ENCODE measurements at regions not wholly inside any gene's neighbourhood (a gene's known extent, or its start where the extent isn't known, plus 50 kb on each side); places are given as distances from the start of the nearest gene placed in this dataset.
"Not testable (repeated sequence)": the region's sequence is repeated elsewhere in the genome, so short reads cannot be mapped to it uniquely, and the experiment has no call there.

DNA sequence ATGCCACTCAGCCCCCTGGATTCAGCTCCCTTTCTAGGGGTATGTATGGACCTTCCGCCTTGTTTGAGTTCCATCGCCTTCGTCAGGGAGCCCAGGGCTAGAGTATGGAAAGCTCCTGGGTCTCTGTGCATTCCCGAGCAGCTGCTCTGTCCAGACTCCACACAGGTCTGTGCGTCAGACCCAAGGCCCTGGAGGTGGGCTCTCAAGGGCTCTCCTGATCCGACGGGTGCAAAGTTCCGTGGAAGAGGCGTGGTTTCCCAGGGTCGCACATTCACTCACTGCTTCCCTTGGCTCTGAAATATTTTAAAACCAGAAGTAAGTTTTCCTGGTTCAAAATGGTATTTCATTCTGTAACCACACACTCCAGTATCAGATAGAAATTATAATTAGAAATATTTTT is 863.2 kb downstream of the TRIML1 start:
- TF ChIP-seq, protein P1, sequence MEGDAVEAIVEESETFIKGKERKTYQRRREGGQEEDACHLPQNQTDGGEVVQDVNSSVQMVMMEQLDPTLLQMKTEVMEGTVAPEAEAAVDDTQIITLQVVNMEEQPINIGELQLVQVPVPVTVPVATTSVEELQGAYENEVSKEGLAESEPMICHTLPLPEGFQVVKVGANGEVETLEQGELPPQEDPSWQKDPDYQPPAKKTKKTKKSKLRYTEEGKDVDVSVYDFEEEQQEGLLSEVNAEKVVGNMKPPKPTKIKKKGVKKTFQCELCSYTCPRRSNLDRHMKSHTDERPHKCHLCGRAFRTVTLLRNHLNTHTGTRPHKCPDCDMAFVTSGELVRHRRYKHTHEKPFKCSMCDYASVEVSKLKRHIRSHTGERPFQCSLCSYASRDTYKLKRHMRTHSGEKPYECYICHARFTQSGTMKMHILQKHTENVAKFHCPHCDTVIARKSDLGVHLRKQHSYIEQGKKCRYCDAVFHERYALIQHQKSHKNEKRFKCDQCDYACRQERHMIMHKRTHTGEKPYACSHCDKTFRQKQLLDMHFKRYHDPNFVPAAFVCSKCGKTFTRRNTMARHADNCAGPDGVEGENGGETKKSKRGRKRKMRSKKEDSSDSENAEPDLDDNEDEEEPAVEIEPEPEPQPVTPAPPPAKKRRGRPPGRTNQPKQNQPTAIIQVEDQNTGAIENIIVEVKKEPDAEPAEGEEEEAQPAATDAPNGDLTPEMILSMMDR (IDR thresholded peaks at IDR 0.05; ENCODE audit: unreplicated experiment in 3 of 3): no peak
- Mint-ChIP-seq H3K27me3 (ENCODE audit: low read depth) (no peaks in the 10 kb centered on the region), H3K36me3 (ENCODE audit: low read depth) (no peaks in the 10 kb centered on the region), H3K4me3 (no peak overlapping the region), H3K9me3 (peaks cover 12% of the 10 kb centered on the region), H3K27ac (no peak overlapping the region), H3K4me1 (no peaks in the 10 kb centered on the region)

DNA sequence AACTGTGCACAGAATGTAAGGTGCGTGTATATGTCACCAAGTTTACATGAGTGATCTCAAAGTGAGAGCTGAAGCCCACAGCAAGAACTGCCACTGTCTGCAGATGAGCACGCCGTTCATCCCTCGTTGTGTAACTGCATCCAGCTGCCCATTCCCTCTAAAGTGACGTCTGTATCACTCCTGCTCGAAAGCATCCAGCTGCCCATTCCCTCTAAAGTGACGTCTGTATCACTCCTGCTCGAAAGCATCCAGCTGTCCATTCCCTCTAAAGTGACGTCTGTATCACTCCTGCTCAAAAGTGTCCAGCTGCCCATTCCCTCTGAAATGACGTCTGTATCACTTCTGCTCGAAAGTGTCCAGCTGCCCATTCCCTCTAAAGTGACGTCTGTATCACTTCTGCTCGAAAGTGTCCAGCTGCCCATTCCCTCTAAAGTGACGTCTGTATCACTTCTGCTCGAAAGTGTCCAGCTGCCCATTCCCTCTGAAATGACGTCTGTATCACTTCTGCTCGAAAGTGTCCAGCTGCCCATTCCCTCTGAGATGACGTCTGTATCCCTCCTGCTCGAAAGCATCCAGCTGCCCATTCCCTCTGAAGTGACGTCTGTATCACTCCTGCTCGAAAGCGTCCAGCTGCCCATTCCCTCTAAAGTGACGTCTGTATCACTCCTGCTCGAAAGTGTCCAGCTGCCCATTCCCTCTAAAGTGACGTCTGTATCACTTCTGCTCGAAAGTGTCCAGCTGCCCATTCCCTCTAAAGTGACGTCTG is 871.4 kb downstream of the TRIML1 start:
- H3K27me3 Mint-ChIP-seq (ENCODE audit: low read depth); H3K36me3 Mint-ChIP-seq (ENCODE audit: low read depth); H3K4me3 Mint-ChIP-seq; H3K4me1 Mint-ChIP-seq: not testable (repeated sequence)
- peak overlapping the region in 2 of 3 experiments; percentile 6 to 60 for H3K27ac Mint-ChIP-seq
- H3K9me3 Mint-ChIP-seq: peaks cover 18% of the 10 kb centered on the region

DNA sequence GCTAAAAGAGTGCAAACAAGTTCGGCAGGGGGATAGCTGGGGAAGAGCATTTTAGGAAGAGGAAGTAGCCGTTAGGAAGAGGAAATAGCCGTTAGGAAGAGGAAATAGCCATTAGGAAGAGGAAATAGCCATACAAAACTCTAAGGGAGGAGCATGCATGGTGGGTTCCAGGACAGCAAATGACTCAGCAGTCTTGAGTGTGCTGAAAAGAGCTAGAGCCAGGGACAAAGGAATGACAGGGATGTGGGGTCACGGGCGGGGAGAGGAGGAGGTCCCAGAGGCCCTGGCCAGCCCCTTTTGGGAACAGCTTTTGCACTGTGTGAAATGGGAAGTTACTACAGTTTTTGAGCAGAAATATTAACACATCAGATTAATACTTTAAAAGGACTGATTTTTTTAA is 882.6 kb downstream of the TRIML1 start:
- Mint-ChIP-seq H3K4me1 (peaks cover 15% of the 10 kb centered on the region), H3K4me3 (no peak overlapping the region), H3K36me3 (ENCODE audit: low read depth) (no peaks in the 10 kb centered on the region), H3K27me3 (ENCODE audit: low read depth) (peaks cover 3% of the 10 kb centered on the region), H3K27ac (peak overlapping the region; percentile 50 to 70 (median 69)), H3K9me3 (no peaks in the 10 kb centered on the region)
- TF ChIP-seq, protein P1 (IDR thresholded peaks at IDR 0.05; ENCODE audit: unreplicated experiment in 3 of 3): no peak

DNA sequence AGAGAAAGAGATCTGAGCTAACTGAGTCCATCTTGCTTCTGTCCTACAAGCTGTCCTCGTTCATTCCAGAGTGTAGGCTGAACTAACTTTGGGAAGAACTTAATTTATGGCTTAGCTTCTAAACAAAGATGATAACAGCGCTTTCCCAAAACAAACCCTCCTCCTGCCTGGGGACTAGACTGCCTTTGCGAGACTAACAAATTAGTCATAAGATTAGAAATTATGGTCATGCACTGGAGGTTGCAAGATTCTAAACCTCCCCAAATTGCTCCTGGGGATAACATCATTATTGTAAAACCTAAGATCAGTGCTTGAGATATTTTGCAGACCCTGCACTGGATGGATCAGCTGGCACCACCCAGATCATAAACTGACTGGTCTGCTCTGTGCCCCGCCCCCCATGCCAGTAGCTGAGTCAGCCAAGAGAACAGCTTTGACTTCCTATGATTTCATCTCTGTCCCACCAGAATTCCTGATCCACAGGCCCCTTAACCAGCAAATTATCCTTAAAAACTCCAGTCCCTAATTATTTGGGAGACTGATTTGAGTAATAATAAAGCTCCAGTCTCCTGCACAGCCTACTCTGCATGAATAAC is 883.3 kb downstream of the TRIML1 start:
- H3K36me3 Mint-ChIP-seq (ENCODE audit: low read depth): no peaks in the 10 kb centered on the region
- H3K4me1 Mint-ChIP-seq: peaks cover 15% of the 10 kb centered on the region
- H3K27me3 Mint-ChIP-seq (ENCODE audit: low read depth): peaks cover 3% of the 10 kb centered on the region
- TF ChIP-seq, protein P1 (IDR thresholded peaks at IDR 0.05; ENCODE audit: unreplicated experiment in 3 of 3): no peak
- peak overlapping the region; percentile 50 to 70 (median 69) for H3K27ac Mint-ChIP-seq
- no peak overlapping the region for H3K4me3 Mint-ChIP-seq
- no peaks in the 10 kb centered on the region for H3K9me3 Mint-ChIP-seq

DNA sequence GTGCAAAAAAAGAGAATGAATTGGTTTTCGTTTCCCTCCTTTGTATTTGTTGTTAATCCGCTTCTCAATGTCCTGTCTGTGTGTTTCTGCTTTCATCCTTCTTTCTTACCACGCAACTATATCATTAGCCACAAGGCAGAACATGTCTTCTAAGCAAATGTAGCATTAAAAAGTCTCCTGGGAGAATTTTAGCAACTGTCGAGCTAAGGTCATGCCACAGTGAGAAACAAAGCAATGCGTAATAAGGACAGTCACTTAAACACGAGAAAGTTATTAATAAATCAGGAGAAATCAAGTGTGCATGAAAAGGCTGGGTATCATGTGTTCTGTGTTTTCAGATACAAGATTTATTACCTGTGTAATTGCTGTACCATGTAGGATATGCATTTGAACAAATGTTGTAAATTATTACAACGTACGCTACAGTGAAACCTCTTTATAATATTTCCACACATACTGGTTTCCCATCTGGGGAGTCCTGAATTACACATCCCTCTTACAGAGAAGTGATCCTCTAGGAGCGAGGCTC is 890.8 kb downstream of the TRIML1 start:
- no peak overlapping the region for H3K27ac Mint-ChIP-seq
- no peaks in the 10 kb centered on the region for H3K36me3 Mint-ChIP-seq (ENCODE audit: low read depth)
- TF ChIP-seq, protein P1 (IDR thresholded peaks at IDR 0.05; ENCODE audit: unreplicated experiment in 3 of 3): no peak
- H3K9me3 Mint-ChIP-seq: no peaks in the 10 kb centered on the region
- peaks cover 5% of the 10 kb centered on the region for H3K27me3 Mint-ChIP-seq (ENCODE audit: low read depth)
- H3K4me1 Mint-ChIP-seq: peaks cover 20% of the 10 kb centered on the region
- no peak overlapping the region for H3K4me3 Mint-ChIP-seq

DNA sequence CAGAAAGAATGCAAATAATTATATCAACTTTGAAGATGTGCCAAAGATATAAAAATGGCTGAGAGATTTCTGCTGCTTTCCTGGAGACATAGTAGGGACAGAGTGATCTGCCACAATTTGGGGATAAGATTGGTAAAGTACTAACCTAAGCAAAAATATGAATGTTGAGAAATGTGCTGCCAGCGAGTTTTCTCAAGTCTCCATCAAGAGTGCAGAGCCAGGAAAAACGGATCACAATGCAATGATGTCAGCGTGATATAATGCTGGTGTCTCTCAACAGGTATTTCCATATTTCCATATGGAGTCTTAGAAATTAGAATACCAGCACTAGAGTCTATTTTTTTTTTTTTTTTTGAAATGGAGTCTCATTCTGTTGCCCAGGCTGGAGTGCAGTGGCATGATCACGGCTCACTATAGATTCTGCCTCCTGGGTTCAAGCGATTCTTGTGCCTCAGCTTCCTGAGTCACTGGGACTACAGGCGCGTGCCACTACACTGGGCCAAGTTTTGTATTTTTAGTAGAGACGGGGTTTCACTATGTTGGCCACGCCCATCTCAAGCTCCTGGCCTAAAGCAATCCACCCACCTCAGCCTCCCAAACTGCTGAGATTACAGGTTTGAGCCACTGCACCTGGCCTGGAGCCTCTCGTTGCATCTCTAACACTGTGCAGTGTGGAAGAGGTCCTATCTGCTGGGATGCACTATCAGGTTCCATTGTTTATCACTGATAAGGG is 893.5 kb downstream of the TRIML1 start:
- Mint-ChIP-seq H3K9me3 (no peaks in the 10 kb centered on the region), H3K4me1 (peaks cover 20% of the 10 kb centered on the region), H3K4me3 (no peak overlapping the region), H3K27me3 (ENCODE audit: low read depth) (peaks cover 6% of the 10 kb centered on the region), H3K27ac (no peak overlapping the region), H3K36me3 (ENCODE audit: low read depth) (no peaks in the 10 kb centered on the region)
- TF ChIP-seq, protein P1 (IDR thresholded peaks at IDR 0.05; ENCODE audit: unreplicated experiment in 3 of 3): no peak

All from nephron (organoid).